Sigmoid colon (tissue), 4 donors: ENCODE measurements at regions not wholly inside any gene's neighbourhood (a gene's known extent, or its start where the extent isn't known, plus 50 kb on each side); places are given as distances from the start of the nearest gene placed in this dataset.

ENCODE experiments used
- EP300 ChIP-seq, 4 donors: sonication (generic); formaldehyde crosslinking; IDR thresholded peaks; one replicate each; pipeline ENCODE4 v1.6.1; 2017; ENCODE audit warnings: antibody characterized with exemption in 4 of 4
- POLR2A ChIP-seq, 2 donors: fragments of 450-650 bp; IDR thresholded peaks; one replicate each; pipeline ENCODE4 v1.6.1; 2016; ENCODE audit warnings: antibody characterized with exemption in 2 of 2, mild to moderate bottlenecking in 2 of 2, moderate library complexity in 2 of 2
- POLR2AphosphoS5 ChIP-seq, 4 donors: sonication (generic); formaldehyde crosslinking; IDR thresholded peaks; one replicate each; pipeline ENCODE4 v1.6.1; 2017; ENCODE audit warnings: antibody characterized with exemption in 4 of 4
- TF ChIP-seq, protein P1 (sequence below), 4 experiments: fragments of 450-650 bp in 3 of 4; fragments of 200-600 bp in 1 of 4; IDR thresholded peaks; one replicate each; pipeline ENCODE4 v1.5.1; 2016 to 2019; ENCODE audit warnings: antibody characterized with exemption in 4 of 4, mild to moderate bottlenecking in 3 of 4, moderate library complexity in 2 of 4

DNA sequence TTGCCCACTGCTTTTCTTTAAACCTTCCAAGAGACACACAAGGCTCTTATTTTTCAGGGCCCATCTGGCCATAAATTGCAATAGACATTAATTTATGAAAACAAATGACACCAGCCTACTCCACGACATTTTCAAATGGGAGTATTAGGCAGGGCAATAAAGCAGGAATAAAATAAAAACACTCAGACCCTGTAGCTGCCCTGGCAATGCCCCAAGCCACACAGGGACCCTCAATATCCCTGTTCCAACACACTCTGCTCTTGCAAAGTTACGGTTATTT lies 550.8 kb upstream of the TNP1 start:
- TF ChIP-seq POLR2AphosphoS5 (IDR thresholded peaks at IDR 0.05) (no peak), POLR2A (IDR thresholded peaks at IDR 0.05) (no peak), EP300 (IDR thresholded peaks at IDR 0.05) (no peak)
- TF ChIP-seq, protein P1, sequence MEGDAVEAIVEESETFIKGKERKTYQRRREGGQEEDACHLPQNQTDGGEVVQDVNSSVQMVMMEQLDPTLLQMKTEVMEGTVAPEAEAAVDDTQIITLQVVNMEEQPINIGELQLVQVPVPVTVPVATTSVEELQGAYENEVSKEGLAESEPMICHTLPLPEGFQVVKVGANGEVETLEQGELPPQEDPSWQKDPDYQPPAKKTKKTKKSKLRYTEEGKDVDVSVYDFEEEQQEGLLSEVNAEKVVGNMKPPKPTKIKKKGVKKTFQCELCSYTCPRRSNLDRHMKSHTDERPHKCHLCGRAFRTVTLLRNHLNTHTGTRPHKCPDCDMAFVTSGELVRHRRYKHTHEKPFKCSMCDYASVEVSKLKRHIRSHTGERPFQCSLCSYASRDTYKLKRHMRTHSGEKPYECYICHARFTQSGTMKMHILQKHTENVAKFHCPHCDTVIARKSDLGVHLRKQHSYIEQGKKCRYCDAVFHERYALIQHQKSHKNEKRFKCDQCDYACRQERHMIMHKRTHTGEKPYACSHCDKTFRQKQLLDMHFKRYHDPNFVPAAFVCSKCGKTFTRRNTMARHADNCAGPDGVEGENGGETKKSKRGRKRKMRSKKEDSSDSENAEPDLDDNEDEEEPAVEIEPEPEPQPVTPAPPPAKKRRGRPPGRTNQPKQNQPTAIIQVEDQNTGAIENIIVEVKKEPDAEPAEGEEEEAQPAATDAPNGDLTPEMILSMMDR (IDR thresholded peaks at IDR 0.05) = no peak
